H1 (cell line): ENCODE measurements at regions not wholly inside any gene's neighbourhood (a gene's known extent, or its start where the extent isn't known, plus 50 kb on each side); places are given as distances from the start of the nearest gene placed in this dataset.

Experiments
- CTCF ChIA-PET: fragments of 300-600 bp; sonication (Branson Sonifier 250); formaldehyde crosslinking; loops from one replicate; lab custom pipeline; 2021; ENCODE audit not compliant: partially characterized antibody; lab: Charles Lee
- POLR2A ChIA-PET: fragments of 300-600 bp; sonication (Branson Sonifier 250); formaldehyde crosslinking; loops from one replicate; lab custom pipeline; 2021; ENCODE audit warnings: inconsistent platforms; ENCODE audit not compliant: partially characterized antibody; lab: Charles Lee
- DNase-seq, 2 experiments: peaks; one replicate each; pipeline versions ENCODE4 v3.0.0 to v3.0.0-alpha.2; 2010 to 2022; ENCODE audit warnings: low spot score in 2 of 2, low read depth in 1 of 2, mixed read lengths in 1 of 2
- FAIRE-seq: peaks from 2 replicates; lab custom pipeline; 2011; peaks lifted over from hg19 to GRCh38; lab: Jason Lieb, UNC
- H2AFZ ChIP-seq: 2 replicates; pipeline ENCODE4 v1.8.1; 2012; ENCODE audit warnings: low read length, inconsistent platforms
- H2AK5ac ChIP-seq: 2 replicates; pipeline ENCODE4 v1.6.1; 2013; ENCODE audit warnings: low read depth, low read length
- H2BK120ac ChIP-seq: replicated peaks from 2 replicates; pipeline ENCODE3; 2013; ENCODE audit warnings: low read depth, low read length, inconsistent platforms
- H2BK12ac ChIP-seq: 2 replicates; pipeline ENCODE4 v1.6.1; 2013; ENCODE audit warnings: low read depth, low read length
- H2BK15ac ChIP-seq: 2 replicates; pipeline ENCODE4 v1.6.1; 2013; ENCODE audit warnings: low read length
- H2BK20ac ChIP-seq: 2 replicates; pipeline ENCODE4 v1.6.1; 2013; ENCODE audit warnings: low read length
- H2BK5ac ChIP-seq: 2 replicates; pipeline ENCODE4 v1.6.1; 2013; ENCODE audit warnings: low read depth, low read length
- H3K14ac ChIP-seq: 2 replicates; pipeline ENCODE4 v1.6.1; 2013; ENCODE audit warnings: inconsistent platforms; ENCODE audit not compliant: insufficient read length
- H3K18ac ChIP-seq: 2 replicates; pipeline ENCODE4 v1.6.1; 2013; ENCODE audit warnings: low read length; ENCODE audit errors: extremely low read depth
- H3K23ac ChIP-seq: 2 replicates; pipeline ENCODE4 v1.6.1; 2013; ENCODE audit warnings: inconsistent platforms; ENCODE audit not compliant: insufficient read length
- H3K23me2 ChIP-seq: 2 replicates; pipeline ENCODE4 v1.6.1; 2013; ENCODE audit warnings: low read depth, low read length
- H3K27ac ChIP-seq: 2 replicates; pipeline ENCODE4 v1.6.1; 2011; ENCODE audit warnings: low read depth, low read length, inconsistent platforms
- H3K27me3 ChIP-seq, 4 experiments: replicated peaks in 1 of 4; 1 replicate in 1 of 4; 2 replicates in 3 of 4; pipeline versions ENCODE4 v1.6.1 to v1.8.1; 2011 to 2013; ENCODE audit warnings: low read length in 3 of 4, mild to moderate bottlenecking in 3 of 4, inconsistent platforms in 2 of 4, mixed read lengths in 2 of 4, moderate library complexity in 1 of 4; ENCODE audit not compliant: control insufficient read depth in 3 of 4, insufficient read depth in 3 of 4; ENCODE audit errors: extremely low read depth in 1 of 4
- H3K36me3 ChIP-seq, 4 experiments: 2 replicates each; pipeline versions ENCODE4 v1.6.1 to v1.8.1; 2011 to 2013; ENCODE audit warnings: mild to moderate bottlenecking in 4 of 4, low read length in 3 of 4, moderate library complexity in 2 of 4, control low read depth in 1 of 4, inconsistent platforms in 1 of 4; ENCODE audit not compliant: insufficient read depth in 4 of 4, control insufficient read depth in 2 of 4
- H3K4ac ChIP-seq: replicated peaks from 2 replicates; pipeline ENCODE3; 2013; ENCODE audit warnings: low read length, low read depth, mixed read lengths, inconsistent platforms; ENCODE audit not compliant: insufficient read length
- H3K4me1 ChIP-seq, 4 experiments: replicated peaks in 1 of 4; 1 replicate in 1 of 4; 2 replicates in 3 of 4; pipeline versions ENCODE4 v1.6.1 to v1.8.1; 2011 to 2013; ENCODE audit warnings: low read length in 3 of 4, inconsistent platforms in 2 of 4, mixed read lengths in 1 of 4; ENCODE audit not compliant: insufficient read depth in 4 of 4, control insufficient read depth in 3 of 4
- H3K4me2 ChIP-seq, 2 experiments: 2 replicates each; pipeline versions ENCODE4 v1.6.1 to v1.8.1; 2011 to 2013; ENCODE audit warnings: low read depth in 2 of 2, low read length in 2 of 2, control low read depth in 1 of 2, inconsistent platforms in 1 of 2, mild to moderate bottlenecking in 1 of 2; ENCODE audit not compliant: insufficient read depth in 1 of 2
- H3K4me3 ChIP-seq, 4 experiments: fragments of 200-600, 300-600 bp in 1 of 4; sonication (generic), shearing (Covaris generic), sonication (Bioruptor Twin) in 1 of 4; 2 replicates each; pipeline versions ENCODE4 v1.5.1 to v1.8.1; 2011 to 2016; ENCODE audit warnings: low read length in 4 of 4, low read depth in 3 of 4, control low read depth in 2 of 4, inconsistent platforms in 2 of 4, mild to moderate bottlenecking in 2 of 4, mixed read lengths in 1 of 4, moderate library complexity in 1 of 4; ENCODE audit not compliant: insufficient read depth in 2 of 4; ENCODE audit errors: extremely low read depth in 1 of 4
- H3K56ac ChIP-seq: replicated peaks from 2 replicates; pipeline ENCODE3; 2013; ENCODE audit warnings: low read depth, mild to moderate bottlenecking, mixed read lengths, low read length, inconsistent platforms; ENCODE audit not compliant: insufficient read length
- H3K79me1 ChIP-seq: 2 replicates; pipeline ENCODE4 v1.6.1; 2013; ENCODE audit warnings: low read depth, low read length, control low read depth
- H3K79me2 ChIP-seq, 2 experiments: 2 replicates each; pipeline versions ENCODE4 v1.6.1 to v1.8.1; 2012 to 2013; ENCODE audit warnings: low read length in 2 of 2, mild to moderate bottlenecking in 2 of 2, inconsistent platforms in 1 of 2; ENCODE audit not compliant: insufficient read depth in 2 of 2, control insufficient read depth in 1 of 2
- H3K9ac ChIP-seq, 4 experiments: replicated peaks in 1 of 4; 1 replicate in 1 of 4; 2 replicates in 3 of 4; pipeline versions ENCODE4 v1.6.1 to v1.8.1; 2011 to 2013; ENCODE audit warnings: low read depth in 3 of 4, low read length in 3 of 4, control low read depth in 2 of 4, mild to moderate bottlenecking in 2 of 4, moderate library complexity in 2 of 4, inconsistent platforms in 1 of 4; ENCODE audit errors: extremely low read depth in 1 of 4
- H3K9me3 ChIP-seq, 2 experiments: 2 replicates each; pipeline versions ENCODE4 v1.6.1 to v1.8.1; 2012 to 2013; ENCODE audit warnings: mild to moderate bottlenecking in 2 of 2, moderate library complexity in 2 of 2, control low read depth in 1 of 2, inconsistent platforms in 1 of 2, low read depth in 1 of 2, low read length in 1 of 2, mixed read lengths in 1 of 2; ENCODE audit not compliant: insufficient read depth in 2 of 2
- H4K20me1 ChIP-seq, 2 experiments: replicated peaks in 1 of 2; 2 replicates each; pipeline versions ENCODE3 to v1.8.1; 2011 to 2013; ENCODE audit warnings: inconsistent platforms in 2 of 2, low read length in 2 of 2, mild to moderate bottlenecking in 1 of 2; ENCODE audit not compliant: insufficient read depth in 2 of 2, control insufficient read depth in 1 of 2
- H4K5ac ChIP-seq: 2 replicates; pipeline ENCODE4 v1.6.1; 2013; ENCODE audit warnings: low read length, low read depth, mixed read lengths, inconsistent platforms; ENCODE audit not compliant: insufficient read length
- H4K8ac ChIP-seq: 2 replicates; pipeline ENCODE4 v1.8.0; 2013; ENCODE audit warnings: mild to moderate bottlenecking, moderate library complexity, low read length, inconsistent platforms; ENCODE audit not compliant: insufficient read depth; ENCODE audit errors: extremely low read depth
- H4K91ac ChIP-seq: replicated peaks from 2 replicates; pipeline ENCODE3; 2013; ENCODE audit warnings: low read length, mixed read lengths, inconsistent platforms; ENCODE audit not compliant: insufficient read length
- CEBPB ChIP-seq: IDR thresholded peaks from 2 replicates; pipeline ENCODE4 v1.6.1; 2012; ENCODE audit warnings: low read depth, low read length
- EP300 ChIP-seq, 2 experiments: IDR thresholded peaks; 1 replicate in 1 of 2; 2 replicates in 1 of 2; pipeline ENCODE4 v1.6.1; 2011 to 2012; ENCODE audit warnings: low read depth in 2 of 2, low read length in 2 of 2, mild to moderate bottlenecking in 2 of 2, borderline replicate concordance in 1 of 2, inconsistent platforms in 1 of 2, moderate library complexity in 1 of 2
- POLR2A ChIP-seq, 2 experiments: IDR thresholded peaks; 1 replicate in 1 of 2; 2 replicates in 1 of 2; pipeline ENCODE4 v1.6.1; 2011; ENCODE audit warnings: low read depth in 2 of 2, low read length in 2 of 2, mild to moderate bottlenecking in 2 of 2; ENCODE audit errors: control extremely low read depth in 1 of 2
- RNF2 ChIP-seq: fragments of 200-900, 300-1000 bp; sonication (generic); IDR thresholded peaks from 2 replicates; pipeline ENCODE4 v1.7.1; 2016; ENCODE audit warnings: borderline replicate concordance, low read depth, mild to moderate bottlenecking, antibody characterized with exemption, low read length; ENCODE audit not compliant: poor library complexity, severe bottlenecking; ENCODE audit errors: missing control alignments
- SIX5 ChIP-seq: IDR thresholded peaks from 2 replicates; pipeline ENCODE4 v1.6.1; 2011; ENCODE audit warnings: mild to moderate bottlenecking, low read depth, low read length
- WGBS, 2 experiments: shearing (Covaris generic) in 1 of 2; methylation state at CpG; one replicate each; pipeline versions ENCODE4 v1.1.6 to v1.1.7; 2013 to 2015; ENCODE audit warnings: low lambda C conversion rate in 2 of 2, mixed read lengths in 2 of 2, inconsistent platforms in 1 of 2, low coverage in 1 of 2, missing lambda C conversion rate in 1 of 2; ENCODE audit not compliant: insufficient replicate concordance in 2 of 2, insufficient coverage in 1 of 2, insufficient read length in 1 of 2; ENCODE audit errors: extremely low coverage in 1 of 2, missing lambda C conversion rate in 1 of 2; 5-methylcytosine and 5-hydroxymethylcytosine counted together

- no peak overlapping the region for H2BK5ac ChIP-seq
- no peak overlapping the region for H4K91ac ChIP-seq
- H3K9me3 ChIP-seq = no peaks in the 10 kb centered on the region
- no peak overlapping the region for H3K4me2 ChIP-seq
- no peak overlapping the region for H3K9ac ChIP-seq
- no peaks in the 10 kb centered on the region for H3K27me3 ChIP-seq
- H3K36me3 ChIP-seq = no peaks in the 10 kb centered on the region
- no peak overlapping the region for H3K23ac ChIP-seq
- no peaks in the 10 kb centered on the region for H3K79me2 ChIP-seq
- H3K4me1 ChIP-seq = no peaks in the 10 kb centered on the region
- no peak overlapping the region for H3K56ac ChIP-seq
- no peak overlapping the region for H3K27ac ChIP-seq
- DNase-seq = no peak
- no peak overlapping the region for H2BK120ac ChIP-seq
- no peak overlapping the region for H3K4me3 ChIP-seq
- H3K79me1 ChIP-seq = no peaks in the 10 kb centered on the region
- H4K20me1 ChIP-seq = no peaks in the 10 kb centered on the region
- TF ChIP-seq EP300 (IDR thresholded peaks at IDR 0.05; ENCODE audit: borderline replicate concordance in 1 of 2, low read depth in 2 of 2, low read length in 2 of 2) (no peak), CEBPB (no peak), POLR2A (IDR thresholded peaks at IDR 0.05; ENCODE audit: control extremely low read depth in 1 of 2, low read depth in 2 of 2, low read length in 2 of 2) (no peak), SIX5 (no peak), RNF2 (no peak)
- no peak overlapping the region for H4K5ac ChIP-seq
- no peak overlapping the region for H3K18ac ChIP-seq
- H4K8ac ChIP-seq = no peak overlapping the region
- H2AK5ac ChIP-seq = no peak overlapping the region
- ChIA-PET CTCF (no interaction called here), POLR2A (no interaction called here)
- 81% methylated on average over 3 of the region's 3 CpGs; no CpG with 5 or more reads in 1 of the 2 experiments for WGBS, 2 experiments
- H2AFZ ChIP-seq = no peak overlapping the region
- no peak overlapping the region for H2BK15ac ChIP-seq
- no peak overlapping the region for H2BK12ac ChIP-seq
- H3K14ac ChIP-seq = no peak overlapping the region
- no peak for FAIRE-seq
- no peaks in the 10 kb centered on the region for H3K23me2 ChIP-seq
- H3K4ac ChIP-seq = no peak overlapping the region
- H2BK20ac ChIP-seq = no peak overlapping the region
Measured at GRCh38 chr14:83991666-83992065, 1538.3 kb upstream of the FLRT2 start.
